SK-N-SH treated with all-trans-retinoic acid at 6 μM for 48 hours (cell line): ENCODE measurements at regions not wholly inside any gene's neighbourhood (a gene's known extent, or its start where the extent isn't known, plus 50 kb on each side); places are given as distances from the start of the nearest gene placed in this dataset.

Experiments
- ATAC-seq: fragments of 200-7000 bp; cut with Tn5 transposase; 3 replicates; pipeline ENCODE4 v1.9.1; 2020; ENCODE audit warnings: mild to moderate bottlenecking, moderate library complexity
- ARNTL ChIP-seq: fragments of 450-650 bp; formaldehyde crosslinking; IDR thresholded peaks from 2 replicates; pipeline ENCODE4 v1.5.0; 2020; ENCODE audit warnings: low read depth, mild to moderate bottlenecking, moderate library complexity, borderline replicate concordance
- BACH2 ChIP-seq: fragments of 250-450 bp; sonication (Bioruptor Pico); IDR thresholded peaks from 2 replicates; pipeline ENCODE4 v1.9.0; 2021; ENCODE audit warnings: mild to moderate bottlenecking, borderline replicate concordance
- CREB5 ChIP-seq: fragments of 250-450 bp; sonication (Bioruptor Pico); IDR thresholded peaks from 2 replicates; pipeline ENCODE4 v1.5.1; 2020; ENCODE audit warnings: low read depth, mild to moderate bottlenecking, moderate library complexity
- CSDC2 ChIP-seq: fragments of 250-450 bp; sonication (Bioruptor Pico); IDR thresholded peaks from 2 replicates; pipeline ENCODE4 v1.5.0; 2020; ENCODE audit warnings: mild to moderate bottlenecking, moderate library complexity
- CSRNP3 ChIP-seq: fragments of 250-450 bp; sonication (Bioruptor Pico); IDR thresholded peaks from 2 replicates; pipeline ENCODE4 v1.5.1; 2021; ENCODE audit warnings: mild to moderate bottlenecking, moderate library complexity
- ESRRG ChIP-seq: fragments of 250-450 bp; sonication (Bioruptor Pico); IDR thresholded peaks from 2 replicates; pipeline ENCODE4 v1.6.1; 2021; ENCODE audit warnings: mild to moderate bottlenecking
- GLIS3 ChIP-seq: fragments of 250-450 bp; sonication (Bioruptor Pico); IDR thresholded peaks from 2 replicates; pipeline ENCODE4 v1.5.0; 2020; ENCODE audit warnings: mild to moderate bottlenecking, moderate library complexity
- ISL1 ChIP-seq: fragments of 250-450 bp; sonication (Bioruptor Pico); IDR thresholded peaks from 2 replicates; pipeline ENCODE4 v2.1.2; 2022; ENCODE audit warnings: mild to moderate bottlenecking, moderate library complexity
- OSR1 ChIP-seq: fragments of 250-450 bp; sonication (Bioruptor Pico); IDR thresholded peaks from 2 replicates; pipeline ENCODE4 v1.8.0; 2022; ENCODE audit warnings: moderate library complexity, mild to moderate bottlenecking, inconsistent platforms
- PATZ1 ChIP-seq: fragments of 250-450 bp; sonication (Bioruptor Pico); IDR thresholded peaks from 2 replicates; pipeline ENCODE4 v1.8.0; 2020; ENCODE audit warnings: mild to moderate bottlenecking, moderate library complexity, borderline replicate concordance
- POU6F1 ChIP-seq: fragments of 250-450 bp; sonication (Bioruptor Pico); IDR thresholded peaks from 2 replicates; pipeline ENCODE4 v1.8.0; 2021; ENCODE audit warnings: low read depth, mild to moderate bottlenecking, moderate library complexity, borderline replicate concordance
- PPARA ChIP-seq: fragments of 250-450 bp; sonication (Bioruptor Pico); IDR thresholded peaks from 2 replicates; pipeline ENCODE4 v1.5.0; 2020; ENCODE audit warnings: mild to moderate bottlenecking, borderline replicate concordance
- RARB ChIP-seq: fragments of 250-450 bp; sonication (Bioruptor Pico); IDR thresholded peaks from 2 replicates; pipeline ENCODE4 v1.8.0; 2021; ENCODE audit warnings: mild to moderate bottlenecking, moderate library complexity
- SNAI2 ChIP-seq: fragments of 250-450 bp; sonication (Bioruptor Pico); IDR thresholded peaks from 2 replicates; pipeline ENCODE4 v1.5.0; 2020; ENCODE audit warnings: mild to moderate bottlenecking, moderate library complexity
- TCF4 ChIP-seq: fragments of 250-450 bp; sonication (Bioruptor Pico); IDR thresholded peaks from 2 replicates; pipeline ENCODE4 v1.8.0; 2021; ENCODE audit warnings: mild to moderate bottlenecking, moderate library complexity, borderline replicate concordance
- TOX ChIP-seq: fragments of 250-450 bp; sonication (Bioruptor Pico); IDR thresholded peaks from 2 replicates; pipeline ENCODE4 v1.8.0; 2021; ENCODE audit warnings: mild to moderate bottlenecking, moderate library complexity, borderline replicate concordance
- TSHZ2 ChIP-seq: fragments of 250-450 bp; sonication (Bioruptor Pico); IDR thresholded peaks from 2 replicates; pipeline ENCODE4 v1.5.0; 2020; ENCODE audit warnings: mild to moderate bottlenecking, moderate library complexity
- ZC3H10 ChIP-seq: fragments of 250-450 bp; sonication (Bioruptor Pico); IDR thresholded peaks from 2 replicates; pipeline ENCODE4 v1.5.1; 2021; ENCODE audit warnings: mild to moderate bottlenecking, moderate library complexity
- ZFP3 ChIP-seq: fragments of 250-450 bp; sonication (Bioruptor Pico); IDR thresholded peaks from 2 replicates; pipeline ENCODE4 v1.5.0; 2020; ENCODE audit warnings: mild to moderate bottlenecking, moderate library complexity
- ZFP30 ChIP-seq: fragments of 450-650 bp; formaldehyde crosslinking; IDR thresholded peaks from 2 replicates; pipeline ENCODE4 v1.5.0; 2022; ENCODE audit warnings: mild to moderate bottlenecking, moderate library complexity
- ZNF565 ChIP-seq: fragments of 450-650 bp; formaldehyde crosslinking; conservative IDR thresholded peaks from 2 replicates; pipeline ENCODE4 v1.5.0; 2020; ENCODE audit warnings: low read depth, mild to moderate bottlenecking, moderate library complexity
- ZNF70 ChIP-seq: fragments of 450-650 bp; formaldehyde crosslinking; IDR thresholded peaks from 2 replicates; pipeline ENCODE4 v1.5.0; 2020; ENCODE audit warnings: mild to moderate bottlenecking, moderate library complexity

DNA sequence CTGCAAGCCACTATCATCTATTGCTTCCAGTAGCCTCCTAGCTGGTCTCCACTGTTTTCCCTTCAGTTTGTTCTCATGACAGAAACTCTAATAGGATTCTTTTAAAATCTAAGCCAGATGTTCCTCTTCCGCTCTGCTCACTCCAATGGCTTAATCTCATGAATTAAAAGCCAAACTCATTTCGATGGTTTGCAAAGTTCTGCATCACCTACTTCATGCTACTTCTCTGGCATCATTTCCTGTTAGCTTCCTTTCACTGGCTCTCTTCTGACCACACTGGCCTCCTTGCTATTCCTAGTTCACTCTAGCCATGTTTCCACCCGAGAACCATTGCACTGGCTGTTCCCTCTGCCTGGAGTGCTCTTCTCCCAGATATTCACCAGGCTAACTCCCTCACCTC, 102.0 kb upstream of the LSM6 start:
- no peak for TF ChIP-seq PATZ1 (CRISPR knock-in tag)
- no peak for TF ChIP-seq CREB5 (CRISPR knock-in tag)
- no peak for TF ChIP-seq BACH2 (CRISPR knock-in tag)
- no peak for TF ChIP-seq CSRNP3 (CRISPR knock-in tag)
- no peak for TF ChIP-seq ZFP3 (CRISPR knock-in tag)
- no peak for TF ChIP-seq ZC3H10
- no peak for TF ChIP-seq TCF4 (CRISPR knock-in tag)
- no peak for TF ChIP-seq ZNF565 (CRISPR knock-in tag)
- TF ChIP-seq POU6F1 (CRISPR knock-in tag) = no peak
- TF ChIP-seq CSDC2 (CRISPR knock-in tag) = no peak
- TF ChIP-seq ISL1 (CRISPR knock-in tag) = no peak
- TF ChIP-seq PPARA (CRISPR knock-in tag) = no peak
- TF ChIP-seq ZFP30 (CRISPR knock-in tag) = no peak
- no peak for TF ChIP-seq GLIS3 (CRISPR knock-in tag)
- TF ChIP-seq TOX (CRISPR knock-in tag) = no peak
- no peak for TF ChIP-seq TSHZ2 (CRISPR knock-in tag)
- no peak for TF ChIP-seq RARB (CRISPR knock-in tag)
- no peak for TF ChIP-seq ZNF70
- no peak for TF ChIP-seq ARNTL (CRISPR knock-in tag)
- TF ChIP-seq ESRRG (CRISPR knock-in tag) = no peak
- no peak for ATAC-seq

DNA sequence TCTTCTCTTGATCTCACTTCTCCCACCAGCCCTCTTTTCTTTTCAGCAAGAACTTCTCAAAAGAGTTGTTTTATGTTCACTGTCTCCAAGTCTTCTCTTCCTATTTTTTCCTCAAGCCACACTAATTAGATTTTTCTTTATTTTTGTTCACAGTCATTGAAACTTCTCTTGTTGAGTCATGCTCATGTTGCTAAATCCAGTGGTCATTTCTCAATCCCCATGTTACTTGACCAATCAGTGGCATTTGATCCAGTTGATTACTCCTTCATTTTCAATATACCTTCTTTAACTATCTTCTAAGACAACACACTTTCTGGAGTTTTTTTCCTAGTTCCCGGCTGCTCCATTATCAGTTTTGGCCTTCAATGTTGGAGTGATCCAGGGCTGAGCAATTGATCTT, 103.1 kb upstream of the LSM6 start:
- ATAC-seq = no peak
- TF ChIP-seq ZFP3 (CRISPR knock-in tag) (no peak), ESRRG (CRISPR knock-in tag) (no peak), POU6F1 (CRISPR knock-in tag) (no peak), CSRNP3 (CRISPR knock-in tag) (no peak), ARNTL (CRISPR knock-in tag) (no peak), ZC3H10 (no peak), TCF4 (CRISPR knock-in tag) (no peak), OSR1 (CRISPR knock-in tag) (no peak), ISL1 (CRISPR knock-in tag) (no peak), GLIS3 (CRISPR knock-in tag) (no peak), ZNF565 (CRISPR knock-in tag) (no peak), PPARA (CRISPR knock-in tag) (no peak), BACH2 (CRISPR knock-in tag) (no peak), ZFP30 (CRISPR knock-in tag) (no peak), SNAI2 (CRISPR knock-in tag) (no peak), PATZ1 (CRISPR knock-in tag) (no peak), CSDC2 (CRISPR knock-in tag) (no peak), ZNF70 (no peak)
